GM12875 (cell line): ENCODE measurements at regions not wholly inside any gene's neighbourhood (a gene's known extent, or its start where the extent isn't known, plus 50 kb on each side); places are given as distances from the start of the nearest gene placed in this dataset.
"Not testable (repeated sequence)": the region's sequence is repeated elsewhere in the genome, so short reads cannot be mapped to it uniquely, and the experiment has no call there.

ENCODE experiments used
- H3K4me3 ChIP-seq: one replicate; pipeline ENCODE4 v1.5.1; 2011; ENCODE audit warnings: low read depth, low read length, control low read depth
- CTCF ChIP-seq: IDR thresholded peaks from 2 replicates; pipeline ENCODE4 v1.5.1; 2011; ENCODE audit warnings: low read depth, mild to moderate bottlenecking, control low read depth, inconsistent platforms, low read length, moderate library complexity, borderline replicate concordance; ENCODE audit not compliant: insufficient read depth

- no peak for TF ChIP-seq CTCF
- H3K4me3 ChIP-seq = no peak overlapping the region
These were observed 200.8 kb upstream of the GIMD1 start for GRCh38 chr4:106569146-106570031.

- TF ChIP-seq CTCF = no peak
- no peak overlapping the region for H3K4me3 ChIP-seq
These were observed 197.1 kb upstream of the GIMD1 start for GRCh38 chr4:106565727-106566126.

GRCh38 chr4:106563637-106564036 is 195.1 kb upstream of the GIMD1 start:
- not testable (repeated sequence) for H3K4me3 ChIP-seq

GRCh38 chr4:106551724-106552123 is 183.1 kb upstream of the GIMD1 start:
- no peak for TF ChIP-seq CTCF
- H3K4me3 ChIP-seq = no peak overlapping the region

- H3K4me3 ChIP-seq = no peak overlapping the region
- no peak for TF ChIP-seq CTCF
These were observed 180.0 kb upstream of the GIMD1 start for GRCh38 chr4:106548446-106549044.

GRCh38 chr4:106546370-106546769 is 177.8 kb upstream of the GIMD1 start:
- H3K4me3 ChIP-seq = no peak overlapping the region
- TF ChIP-seq CTCF = no peak

GRCh38 chr4:106542609-106543008 is 174.0 kb upstream of the GIMD1 start:
- H3K4me3 ChIP-seq = not testable (repeated sequence)

- no peak overlapping the region for H3K4me3 ChIP-seq
- no peak for TF ChIP-seq CTCF
These were observed 172.7 kb upstream of the GIMD1 start for GRCh38 chr4:106541253-106541652.
